ENCODE measurements at regions not wholly inside any gene's neighbourhood (a gene's known extent, or its start where the extent isn't known, plus 50 kb on each side); places are given as distances from the start of the nearest gene placed in this dataset.

DNA sequence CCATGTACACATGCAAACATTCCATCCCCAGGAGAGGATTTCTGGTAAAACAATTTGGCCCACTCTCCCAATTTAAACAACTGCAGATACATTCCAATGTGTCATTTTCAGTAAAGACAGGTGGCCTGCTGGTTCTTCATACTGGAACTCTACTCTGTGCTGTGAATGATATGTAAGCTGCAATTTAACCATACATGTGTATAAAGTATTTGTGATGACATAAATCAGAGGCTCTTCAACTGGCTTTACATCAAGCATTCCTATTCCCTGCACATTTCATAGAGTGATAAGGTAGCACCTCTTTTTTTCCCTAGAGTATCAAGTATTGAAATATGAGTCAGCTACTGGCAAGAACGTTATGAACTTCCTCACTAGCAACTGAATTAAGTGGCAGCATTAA, 649.5 kb upstream of the ADGRL2 start:
- Histone ChIP-seq H3K27me3 (replicated peaks; ENCODE audit: control insufficient read depth, insufficient read depth, low read length) (no peaks in the 10 kb centered on the region), H3K36me3 (ENCODE audit: control insufficient read depth, insufficient read depth, low read length) (no peaks in the 10 kb centered on the region), H3K4me3 (ENCODE audit: low read depth, low read length) (no peak overlapping the region), H3K9me3 (no peaks in the 10 kb centered on the region), H3K4me1 (no peaks in the 10 kb centered on the region)
- H3K4me3 Mint-ChIP-seq (ENCODE audit: unreplicated experiment), result no peak overlapping the region
- no peaks in the 10 kb centered on the region for H3K36me3 Mint-ChIP-seq (ENCODE audit: insufficient read depth, unreplicated experiment)
- H3K9me3 Mint-ChIP-seq (ENCODE audit: unreplicated experiment), result no peaks in the 10 kb centered on the region
- H3K27ac Mint-ChIP-seq (ENCODE audit: unreplicated experiment), result no peak overlapping the region
- TF ChIP-seq CTCF (IDR thresholded peaks at IDR 0.05; ENCODE audit: insufficient read depth in 1 of 2, low read depth in 1 of 2, low read length in 1 of 2, severe bottlenecking in 1 of 2, unreplicated experiment in 1 of 2), result no peak
- no peaks in the 10 kb centered on the region for H3K4me1 Mint-ChIP-seq (ENCODE audit: low read depth, unreplicated experiment)
- no peak for DNase-seq
- H3K27me3 Mint-ChIP-seq (ENCODE audit: insufficient read depth, unreplicated experiment), result no peaks in the 10 kb centered on the region
- no TSS peak for BruUV-seq (replicated peaks)
- intact Hi-C loops (cut with micrococcal nuclease; ENCODE audit: unreplicated experiment), result no loop called here
- POLR2A ChIA-PET, result no interaction called here
- CTCF ChIA-PET, result no interaction called here

DNA sequence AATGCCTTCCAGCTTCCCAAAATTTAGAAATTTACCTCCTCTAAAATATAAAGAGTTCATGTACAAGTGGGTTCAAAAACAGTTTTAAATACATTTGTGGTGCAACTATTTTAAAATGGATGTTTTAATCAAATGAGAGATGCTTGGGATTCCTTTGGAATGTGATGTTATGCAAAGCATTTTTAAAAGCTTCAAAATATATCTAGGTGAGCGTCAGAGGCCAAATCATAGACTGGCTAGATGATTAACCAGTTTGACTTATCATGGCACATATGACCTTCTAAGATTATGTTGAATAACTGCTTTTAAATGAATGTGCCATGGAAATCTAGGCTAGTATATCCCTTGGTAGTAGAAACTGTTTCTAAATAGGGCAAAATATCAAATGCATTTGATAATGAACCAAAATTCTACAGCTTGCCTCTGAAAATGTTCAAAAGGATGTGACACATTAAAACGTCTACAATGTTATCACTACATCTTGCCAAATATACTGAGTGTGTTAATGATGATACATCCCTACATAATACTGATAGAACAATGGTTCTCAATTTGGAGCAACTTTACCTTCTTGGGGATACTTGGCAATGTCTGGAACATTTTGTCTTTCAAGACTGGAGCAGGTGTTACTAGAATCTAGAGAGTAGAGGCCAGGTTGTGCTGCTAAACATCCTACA, 650.9 kb upstream of the ADGRL2 start:
- no peaks in the 10 kb centered on the region for H3K27me3 ChIP-seq (replicated peaks; ENCODE audit: control insufficient read depth, insufficient read depth, low read length)
- TF ChIP-seq CTCF (IDR thresholded peaks at IDR 0.05; ENCODE audit: insufficient read depth in 1 of 2, low read depth in 1 of 2, low read length in 1 of 2, severe bottlenecking in 1 of 2, unreplicated experiment in 1 of 2), result no peak
- ChIA-PET CTCF (no interaction called here), POLR2A (no interaction called here)
- Mint-ChIP-seq H3K27ac (ENCODE audit: unreplicated experiment) (no peak overlapping the region), H3K27me3 (ENCODE audit: insufficient read depth, unreplicated experiment) (peaks cover 2% of the 10 kb centered on the region), H3K4me1 (ENCODE audit: low read depth, unreplicated experiment) (no peaks in the 10 kb centered on the region), H3K9me3 (ENCODE audit: unreplicated experiment) (no peaks in the 10 kb centered on the region), H3K36me3 (ENCODE audit: insufficient read depth, unreplicated experiment) (no peaks in the 10 kb centered on the region), H3K4me3 (ENCODE audit: unreplicated experiment) (no peak overlapping the region)
- no peaks in the 10 kb centered on the region for H3K36me3 ChIP-seq (ENCODE audit: control insufficient read depth, insufficient read depth, low read length)
- no peaks in the 10 kb centered on the region for H3K9me3 ChIP-seq
- intact Hi-C loops (cut with micrococcal nuclease; ENCODE audit: unreplicated experiment), result no loop called here
- no TSS peak for BruUV-seq (replicated peaks)
- no peak for DNase-seq
- H3K4me3 ChIP-seq (ENCODE audit: low read depth, low read length), result no peak overlapping the region
- H3K4me1 ChIP-seq, result no peaks in the 10 kb centered on the region

- H3K36me3 ChIP-seq (ENCODE audit: control insufficient read depth, insufficient read depth, low read length), result no peaks in the 10 kb centered on the region
- Mint-ChIP-seq H3K9me3 (ENCODE audit: unreplicated experiment) (no peaks in the 10 kb centered on the region), H3K4me1 (ENCODE audit: low read depth, unreplicated experiment) (no peaks in the 10 kb centered on the region), H3K36me3 (ENCODE audit: insufficient read depth, unreplicated experiment) (no peaks in the 10 kb centered on the region), H3K27me3 (ENCODE audit: insufficient read depth, unreplicated experiment) (peaks cover 2% of the 10 kb centered on the region), H3K4me3 (ENCODE audit: unreplicated experiment) (no peak overlapping the region), H3K27ac (ENCODE audit: unreplicated experiment) (no peak overlapping the region)
- no peaks in the 10 kb centered on the region for H3K4me1 ChIP-seq
- POLR2A ChIA-PET, result no interaction called here
- CTCF ChIA-PET, result no interaction called here
- H3K4me3 ChIP-seq (ENCODE audit: low read depth, low read length), result no peak overlapping the region
- intact Hi-C loops (cut with micrococcal nuclease; ENCODE audit: unreplicated experiment), result no loop called here
- no peak for DNase-seq
- no peaks in the 10 kb centered on the region for H3K9me3 ChIP-seq
- no peaks in the 10 kb centered on the region for H3K27me3 ChIP-seq (replicated peaks; ENCODE audit: control insufficient read depth, insufficient read depth, low read length)
- BruUV-seq (replicated peaks), result no TSS peak
- no peak for TF ChIP-seq CTCF (IDR thresholded peaks at IDR 0.05; ENCODE audit: insufficient read depth in 1 of 2, low read depth in 1 of 2, low read length in 1 of 2, severe bottlenecking in 1 of 2, unreplicated experiment in 1 of 2)
These were observed 656.4 kb upstream of the ADGRL2 start for GRCh38 chr1:81144240-81144825.

Data from Caco-2 (cell line).